DND-41 (cell line): ENCODE measurements at regions not wholly inside any gene's neighbourhood (a gene's known extent, or its start where the extent isn't known, plus 50 kb on each side); places are given as distances from the start of the nearest gene placed in this dataset.

Experiments
- ATAC-seq: fragments of 200-7000 bp; cut with Tn5 transposase; 3 replicates; pipeline ENCODE4 v1.9.1; 2021; ENCODE audit warnings: low read depth; ENCODE audit not compliant: insufficient read depth
- DNase-seq: peaks from one replicate; pipeline ENCODE4 v3.0.0-alpha.2; 2020
- H2AFZ ChIP-seq: 2 replicates; pipeline ENCODE4 v1.6.0; 2012; ENCODE audit warnings: low read depth, low read length
- H3K27ac ChIP-seq: 2 replicates; pipeline ENCODE4 v1.5.1; 2012; ENCODE audit warnings: low read length, inconsistent platforms
- H3K27me3 ChIP-seq: fragments of 200-600 bp; sonication (generic); 2 replicates; pipeline ENCODE4 v1.6.0; 2012; ENCODE audit warnings: low read length, mild to moderate bottlenecking, inconsistent platforms; ENCODE audit not compliant: insufficient read depth, poor library complexity
- H3K36me3 ChIP-seq: 2 replicates; pipeline ENCODE4 v1.5.1; 2012; ENCODE audit warnings: low read length, inconsistent platforms; ENCODE audit not compliant: insufficient read depth
- H3K4me1 ChIP-seq: 2 replicates; pipeline ENCODE4 v1.5.1; 2012; ENCODE audit warnings: mild to moderate bottlenecking, low read length; ENCODE audit not compliant: insufficient read depth
- H3K4me2 ChIP-seq: 2 replicates; pipeline ENCODE4 v1.6.0; 2012; ENCODE audit warnings: mild to moderate bottlenecking, moderate library complexity, low read length, inconsistent platforms; ENCODE audit not compliant: insufficient read depth
- H3K4me3 ChIP-seq, 2 experiments: fragments of 200-600 bp in 1 of 2; shearing (Covaris generic) in 1 of 2; 2 replicates each; pipeline ENCODE4 v1.5.1; 2012 to 2016; ENCODE audit warnings: inconsistent platforms in 2 of 2, low read length in 2 of 2, mild to moderate bottlenecking in 2 of 2, low read depth in 1 of 2, moderate library complexity in 1 of 2
- H3K79me2 ChIP-seq: 2 replicates; pipeline ENCODE4 v1.6.0; 2012; ENCODE audit warnings: low read length, inconsistent platforms; ENCODE audit not compliant: insufficient read depth
- H3K9ac ChIP-seq: 2 replicates; pipeline ENCODE4 v1.6.0; 2012; ENCODE audit warnings: low read depth, mild to moderate bottlenecking, inconsistent platforms, low read length, moderate library complexity
- H3K9me3 ChIP-seq: 2 replicates; pipeline ENCODE4 v1.5.1; 2012; ENCODE audit warnings: low read length, moderate library complexity, mild to moderate bottlenecking, inconsistent platforms; ENCODE audit not compliant: insufficient read depth, severe bottlenecking
- H4K20me1 ChIP-seq: 2 replicates; pipeline ENCODE4 v1.6.0; 2012; ENCODE audit warnings: low read length; ENCODE audit not compliant: insufficient read depth
- CTCF ChIP-seq: IDR thresholded peaks from 2 replicates; pipeline ENCODE4 v1.5.1; 2012; ENCODE audit warnings: borderline replicate concordance, low read length, moderate library complexity, mild to moderate bottlenecking; ENCODE audit not compliant: poor library complexity, severe bottlenecking; ENCODE audit errors: extremely low read depth
- EZH2 ChIP-seq: IDR thresholded peaks from 3 replicates; pipeline ENCODE4 v1.6.1; 2012; ENCODE audit warnings: borderline replicate concordance, low read depth, mild to moderate bottlenecking, moderate library complexity, low read length, inconsistent platforms; ENCODE audit not compliant: severe bottlenecking

DNA sequence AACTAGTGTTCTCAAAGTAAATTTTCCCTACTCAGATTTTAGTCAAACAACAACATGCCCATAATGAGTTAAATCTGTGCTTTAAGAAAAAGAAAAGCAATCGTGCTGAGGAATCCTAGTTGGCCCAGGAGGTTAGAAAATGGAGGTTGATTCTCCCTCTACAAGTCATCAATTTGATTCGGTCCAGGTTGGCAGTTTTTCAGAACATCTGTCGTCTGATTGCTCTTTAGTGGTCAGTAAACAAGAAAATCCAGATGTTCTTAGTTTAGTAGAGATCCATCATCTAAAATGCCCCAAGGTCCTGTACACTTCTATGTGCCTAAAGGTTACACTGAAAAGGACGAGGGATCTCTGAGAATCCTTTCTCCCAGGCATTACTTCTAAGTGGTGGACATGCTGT lies 659.2 kb downstream of the MTRR start:
- Histone ChIP-seq H3K79me2 (no peaks in the 10 kb centered on the region), H2AFZ (no peak overlapping the region), H3K36me3 (no peaks in the 10 kb centered on the region), H3K4me3 (no peak overlapping the region), H3K27ac (no peak overlapping the region), H4K20me1 (no peaks in the 10 kb centered on the region), H3K27me3 (no peaks in the 10 kb centered on the region), H3K9ac (no peak overlapping the region), H3K9me3 (no peaks in the 10 kb centered on the region), H3K4me2 (no peak overlapping the region), H3K4me1 (no peaks in the 10 kb centered on the region)
- no peak for TF ChIP-seq EZH2
- no peak for TF ChIP-seq CTCF
- DNase-seq (no peak), ATAC-seq (no peak)

- Histone ChIP-seq H3K36me3 (no peaks in the 10 kb centered on the region), H4K20me1 (no peaks in the 10 kb centered on the region), H3K9ac (no peak overlapping the region), H3K4me1 (no peaks in the 10 kb centered on the region), H3K27me3 (no peaks in the 10 kb centered on the region), H3K4me2 (no peak overlapping the region), H3K27ac (no peak overlapping the region), H3K9me3 (no peaks in the 10 kb centered on the region), H2AFZ (no peak overlapping the region), H3K4me3 (no peak overlapping the region), H3K79me2 (no peaks in the 10 kb centered on the region)
- TF ChIP-seq EZH2 = no peak
- no peak for TF ChIP-seq CTCF
- ATAC-seq = no peak
- DNase-seq = no peak
Observed at GRCh38 chr5:8538821-8539220, 669.9 kb downstream of the MTRR start.

- H3K9ac ChIP-seq = no peak overlapping the region
- H3K36me3 ChIP-seq = no peaks in the 10 kb centered on the region
- no peaks in the 10 kb centered on the region for H3K4me1 ChIP-seq
- no peak overlapping the region for H2AFZ ChIP-seq
- ATAC-seq = no peak
- no peak for DNase-seq
- H3K79me2 ChIP-seq = no peaks in the 10 kb centered on the region
- no peaks in the 10 kb centered on the region for H4K20me1 ChIP-seq
- H3K4me2 ChIP-seq = no peak overlapping the region
- no peaks in the 10 kb centered on the region for H3K27me3 ChIP-seq
- TF ChIP-seq EZH2 (no peak), CTCF (no peak)
- H3K9me3 ChIP-seq = no peaks in the 10 kb centered on the region
- no peak overlapping the region for H3K4me3 ChIP-seq
- no peak overlapping the region for H3K27ac ChIP-seq
Observed at GRCh38 chr5:8540317-8540716, 671.4 kb downstream of the MTRR start.

DNA sequence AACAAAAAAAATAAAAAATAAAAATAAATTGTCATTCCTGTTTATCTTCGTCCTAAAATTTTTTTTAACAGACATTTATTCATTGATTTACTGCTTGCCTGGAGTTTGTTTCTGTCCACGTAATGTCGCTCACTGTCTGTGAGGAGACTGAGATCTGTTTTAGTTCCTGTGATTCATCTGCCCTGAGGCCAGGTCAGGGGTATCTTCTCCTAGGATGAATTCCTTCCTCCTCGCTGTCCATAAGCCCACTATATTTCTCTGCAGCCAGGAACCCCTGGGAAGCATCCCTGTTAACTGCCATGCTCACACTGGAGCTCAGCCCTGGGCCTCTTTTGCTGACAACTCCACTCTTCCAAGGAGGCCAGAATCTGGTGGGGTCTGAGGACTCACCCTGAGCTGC lies 682.0 kb downstream of the MTRR start:
- ATAC-seq (no peak), DNase-seq (no peak)
- Histone ChIP-seq H3K4me3 (no peak overlapping the region), H3K79me2 (no peaks in the 10 kb centered on the region), H3K4me2 (no peak overlapping the region), H3K27me3 (no peaks in the 10 kb centered on the region), H3K4me1 (no peaks in the 10 kb centered on the region), H3K9ac (no peak overlapping the region), H3K36me3 (no peaks in the 10 kb centered on the region), H4K20me1 (no peaks in the 10 kb centered on the region), H3K27ac (no peak overlapping the region), H2AFZ (no peak overlapping the region), H3K9me3 (peaks cover 12% of the 10 kb centered on the region)
- no peak for TF ChIP-seq EZH2
- no peak for TF ChIP-seq CTCF
